AG09309 (cell line): ENCODE measurements at regions not wholly inside any gene's neighbourhood (a gene's known extent, or its start where the extent isn't known, plus 50 kb on each side); places are given as distances from the start of the nearest gene placed in this dataset.

Source experiments
- DNase-seq: peaks from one replicate; pipeline ENCODE4 v3.0.0-alpha.2; 2010; ENCODE audit warnings: low read depth
- H3K4me3 ChIP-seq: 2 replicates; pipeline ENCODE4 v1.5.1; 2011; ENCODE audit warnings: mild to moderate bottlenecking, low read depth, low read length, moderate library complexity; ENCODE audit not compliant: control insufficient read depth
- TF ChIP-seq, protein P1 (sequence below): IDR thresholded peaks from 2 replicates; pipeline ENCODE4 v1.5.1; 2011; ENCODE audit warnings: mild to moderate bottlenecking, low read depth, low read length, inconsistent platforms; ENCODE audit not compliant: insufficient read depth, control insufficient read depth; ENCODE audit errors: missing control alignments

DNA sequence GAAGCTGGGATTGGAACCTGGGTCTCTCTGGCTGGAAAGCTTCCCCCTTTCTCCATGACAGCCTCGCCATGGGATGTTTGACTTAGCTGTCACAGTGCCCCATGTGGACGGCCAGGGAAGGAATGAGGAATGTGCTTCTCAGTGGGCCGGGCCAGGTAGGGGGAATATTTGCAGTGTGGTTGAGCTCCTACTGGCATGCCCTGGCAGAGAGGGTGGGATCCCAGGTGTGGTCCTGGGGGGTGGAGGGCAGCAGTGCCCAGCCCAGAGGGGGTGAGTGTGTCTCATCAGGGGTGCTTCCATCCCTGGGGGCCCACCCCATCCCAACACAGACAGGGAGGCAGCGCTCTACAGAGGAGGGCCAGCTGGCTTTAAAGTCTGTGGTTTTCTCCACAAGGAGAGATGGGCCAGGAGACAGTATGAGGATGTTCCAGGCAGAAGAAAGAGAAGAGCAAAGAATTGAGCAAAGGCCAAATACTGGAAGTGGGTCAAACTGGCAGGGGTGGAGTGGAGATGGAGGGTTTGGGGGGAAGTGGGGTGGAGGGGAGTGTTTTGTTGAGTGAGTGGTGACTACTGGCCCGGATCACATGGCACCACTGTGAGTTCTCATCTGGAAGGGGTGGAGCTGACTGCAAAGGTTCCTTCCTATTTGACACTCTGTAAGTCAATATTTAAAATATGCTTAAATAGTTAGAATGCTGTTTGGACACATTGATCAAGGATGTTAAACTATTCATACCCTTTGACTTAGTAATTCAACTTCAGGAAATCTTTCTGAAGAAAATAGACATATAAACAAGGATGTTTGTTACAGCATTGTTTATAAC is 94.0 kb downstream of the MYCN start:
- no peak overlapping the region for H3K4me3 ChIP-seq
- TF ChIP-seq, protein P1, sequence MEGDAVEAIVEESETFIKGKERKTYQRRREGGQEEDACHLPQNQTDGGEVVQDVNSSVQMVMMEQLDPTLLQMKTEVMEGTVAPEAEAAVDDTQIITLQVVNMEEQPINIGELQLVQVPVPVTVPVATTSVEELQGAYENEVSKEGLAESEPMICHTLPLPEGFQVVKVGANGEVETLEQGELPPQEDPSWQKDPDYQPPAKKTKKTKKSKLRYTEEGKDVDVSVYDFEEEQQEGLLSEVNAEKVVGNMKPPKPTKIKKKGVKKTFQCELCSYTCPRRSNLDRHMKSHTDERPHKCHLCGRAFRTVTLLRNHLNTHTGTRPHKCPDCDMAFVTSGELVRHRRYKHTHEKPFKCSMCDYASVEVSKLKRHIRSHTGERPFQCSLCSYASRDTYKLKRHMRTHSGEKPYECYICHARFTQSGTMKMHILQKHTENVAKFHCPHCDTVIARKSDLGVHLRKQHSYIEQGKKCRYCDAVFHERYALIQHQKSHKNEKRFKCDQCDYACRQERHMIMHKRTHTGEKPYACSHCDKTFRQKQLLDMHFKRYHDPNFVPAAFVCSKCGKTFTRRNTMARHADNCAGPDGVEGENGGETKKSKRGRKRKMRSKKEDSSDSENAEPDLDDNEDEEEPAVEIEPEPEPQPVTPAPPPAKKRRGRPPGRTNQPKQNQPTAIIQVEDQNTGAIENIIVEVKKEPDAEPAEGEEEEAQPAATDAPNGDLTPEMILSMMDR, result no peak
- DNase-seq, result no peak

DNA sequence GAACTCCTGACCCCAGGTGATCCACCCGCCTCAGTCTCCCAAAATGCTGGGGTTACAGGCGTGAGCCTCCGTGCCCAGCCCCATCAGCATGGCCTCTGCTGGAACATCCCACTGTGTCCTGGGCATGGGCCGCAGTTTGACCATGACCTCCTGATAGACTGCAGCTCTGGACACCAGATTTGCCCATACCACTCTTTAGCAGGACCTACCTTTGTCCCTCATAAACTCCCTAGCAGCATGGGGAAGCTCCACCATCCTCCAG is 92.6 kb downstream of the MYCN start:
- DNase-seq, result no peak
- TF ChIP-seq, protein P1, result no peak
- no peak overlapping the region for H3K4me3 ChIP-seq

DNA sequence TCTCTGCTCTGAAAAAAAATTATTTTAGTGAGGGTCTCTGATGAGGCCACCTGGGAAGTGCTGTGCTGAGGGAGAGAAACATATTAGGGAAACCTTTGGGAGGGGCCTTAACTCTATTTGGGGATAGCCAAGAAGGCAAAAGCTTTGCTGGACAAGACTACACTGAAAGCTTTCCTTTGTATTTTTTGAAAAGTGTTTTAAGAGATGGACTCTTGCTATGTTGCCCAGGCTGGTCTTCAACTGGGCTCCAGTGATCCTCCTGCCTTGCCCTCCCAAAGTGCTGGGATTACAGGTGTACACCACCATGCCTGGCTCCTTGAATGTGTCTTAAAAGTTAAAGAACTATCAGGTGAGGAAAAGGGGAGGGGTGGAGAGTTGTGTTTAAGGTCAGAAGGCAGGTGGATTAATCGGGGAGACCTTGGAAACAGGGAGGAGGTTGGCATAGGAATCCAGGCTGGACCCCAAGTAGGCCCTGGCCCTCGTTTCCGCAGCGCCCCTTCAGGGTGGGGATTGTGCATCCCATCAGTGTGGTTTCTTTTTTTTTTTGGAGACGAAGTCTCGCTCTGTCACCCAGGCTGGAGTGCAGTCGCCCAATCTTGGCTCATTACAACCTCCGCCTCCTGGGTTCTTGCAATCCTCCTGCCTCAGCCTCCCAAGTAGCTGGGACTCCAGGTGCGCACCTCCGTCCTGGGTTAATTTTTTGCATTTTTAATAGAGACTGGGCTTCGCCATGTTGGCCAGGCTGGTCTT is 92.1 kb downstream of the MYCN start:
- TF ChIP-seq, protein P1, result no peak
- no peak overlapping the region for H3K4me3 ChIP-seq
- DNase-seq, result no peak

DNA sequence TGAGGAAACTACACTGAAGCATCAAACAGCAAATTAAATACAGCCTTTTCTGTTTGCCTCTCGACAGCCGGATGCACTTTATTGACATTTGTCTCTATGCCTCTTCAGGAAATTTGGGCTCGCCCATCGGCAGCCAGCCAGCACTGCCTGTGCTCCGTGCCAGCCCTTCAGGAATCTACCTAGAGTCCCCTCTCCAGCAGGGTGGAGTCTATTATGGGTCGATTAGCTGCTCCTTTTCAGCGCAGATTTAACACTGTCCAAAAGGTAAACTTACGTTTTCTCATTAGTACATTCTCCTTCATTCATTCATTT is 91.5 kb downstream of the MYCN start:
- DNase-seq, result no peak
- TF ChIP-seq, protein P1, result no peak
- H3K4me3 ChIP-seq, result no peak overlapping the region

DNA sequence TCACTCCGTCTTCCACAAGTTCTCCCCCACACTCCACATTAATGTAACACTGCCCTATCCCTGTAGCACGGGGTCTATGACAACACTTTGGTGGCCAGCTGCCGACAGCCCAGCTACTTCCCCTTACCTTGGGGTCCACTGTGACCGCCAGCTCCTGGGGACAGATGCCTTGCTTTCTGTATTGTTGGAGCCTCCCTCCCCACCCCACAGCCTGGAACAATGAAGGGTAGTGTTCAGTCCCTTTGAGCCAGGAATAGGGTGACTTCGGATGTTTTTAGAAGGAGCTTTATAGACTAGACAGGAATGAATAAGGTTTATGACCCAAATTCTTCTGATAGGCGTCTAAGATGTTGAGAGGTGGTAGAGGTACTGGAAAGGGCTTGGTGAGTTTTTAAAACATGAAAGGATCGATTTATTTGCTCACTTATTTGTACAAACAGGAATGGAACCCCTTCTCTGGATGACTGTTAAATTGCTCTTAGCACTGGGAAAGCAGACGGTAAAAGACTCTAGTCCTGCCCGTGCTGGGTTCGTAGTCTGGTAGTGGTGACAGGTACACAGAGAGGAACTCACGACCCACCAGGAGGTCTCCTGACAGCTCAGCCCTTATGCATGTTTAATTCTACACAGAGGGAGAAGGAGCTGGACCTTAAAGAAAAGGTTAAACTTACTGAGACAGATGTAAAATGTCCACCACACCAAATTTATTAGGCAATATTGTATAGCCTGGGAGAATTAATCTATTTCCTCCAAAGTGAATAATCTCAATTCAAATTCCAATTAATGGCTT is 90.9 kb downstream of the MYCN start:
- H3K4me3 ChIP-seq, result no peak overlapping the region
- TF ChIP-seq, protein P1, result no peak
- no peak for DNase-seq

DNA sequence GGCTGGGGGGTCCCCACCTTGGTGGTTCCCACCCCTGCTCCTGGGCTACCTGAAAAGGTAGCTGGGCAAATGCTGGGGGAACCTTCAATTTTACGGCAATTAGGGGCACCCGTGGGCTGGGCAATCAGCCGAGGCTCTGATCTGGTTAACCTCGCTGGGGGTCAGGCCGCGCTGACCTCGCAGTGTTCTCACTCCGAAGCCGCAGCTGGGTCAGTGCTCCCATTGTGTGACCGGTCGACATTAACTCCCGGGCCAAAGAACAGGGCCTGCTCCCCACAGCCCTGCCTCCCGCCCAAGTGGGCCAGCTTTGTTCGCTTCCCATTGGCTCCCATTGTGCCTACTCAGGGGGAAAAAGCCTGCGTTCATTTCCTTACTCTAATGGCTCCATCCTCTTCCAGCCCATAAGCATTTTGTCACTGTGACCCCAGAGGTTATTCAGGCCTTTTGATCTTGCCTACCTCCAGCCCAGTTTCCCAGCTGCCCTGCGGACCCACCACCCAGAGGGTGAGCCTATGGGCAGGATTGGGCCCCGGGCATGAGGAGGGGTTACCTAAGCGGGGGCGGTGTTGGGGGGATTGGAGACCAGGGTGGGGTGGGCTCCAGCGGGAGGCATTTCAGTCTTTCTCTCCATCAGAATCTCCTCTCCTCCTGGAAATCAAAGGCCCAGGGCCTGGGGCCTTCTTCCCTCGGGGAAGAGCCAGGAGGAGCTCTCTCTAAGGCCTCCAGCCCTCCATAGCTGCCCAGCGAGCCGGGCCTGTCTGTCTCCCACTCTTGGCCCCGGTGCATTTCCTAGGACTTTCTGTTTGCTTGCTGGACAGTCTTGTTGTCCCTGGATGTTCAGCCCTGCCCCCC is 90.1 kb downstream of the MYCN start:
- TF ChIP-seq, protein P1, result no peak
- H3K4me3 ChIP-seq, result no peak overlapping the region
- DNase-seq, result no peak
